Adrenal gland (tissue), 5 donors: ENCODE measurements at regions not wholly inside any gene's neighbourhood (a gene's known extent, or its start where the extent isn't known, plus 50 kb on each side); places are given as distances from the start of the nearest gene placed in this dataset.

ENCODE experiments used
- POLR2A ChIP-seq, 2 donors: fragments of 450-650 bp; IDR thresholded peaks; one replicate each; pipeline ENCODE4 v1.6.1; 2017; ENCODE audit warnings: antibody characterized with exemption in 2 of 2, mild to moderate bottlenecking in 2 of 2, moderate library complexity in 1 of 2
- TF ChIP-seq, protein P1 (sequence below), 6 experiments: fragments of 450-650 bp in 4 of 6; fragments of 200-600 bp in 2 of 6; sonication (generic) in 1 of 6; IDR thresholded peaks; 1 replicate in 5 of 6; 2 replicates in 1 of 6; pipeline versions ENCODE4 v1.5.1 to v1.8.0; 2016 to 2021; ENCODE audit warnings: antibody characterized with exemption in 6 of 6, mild to moderate bottlenecking in 2 of 6, moderate library complexity in 1 of 6
- donor health status: DM: no; HTN: no; CAD: no.

DNA sequence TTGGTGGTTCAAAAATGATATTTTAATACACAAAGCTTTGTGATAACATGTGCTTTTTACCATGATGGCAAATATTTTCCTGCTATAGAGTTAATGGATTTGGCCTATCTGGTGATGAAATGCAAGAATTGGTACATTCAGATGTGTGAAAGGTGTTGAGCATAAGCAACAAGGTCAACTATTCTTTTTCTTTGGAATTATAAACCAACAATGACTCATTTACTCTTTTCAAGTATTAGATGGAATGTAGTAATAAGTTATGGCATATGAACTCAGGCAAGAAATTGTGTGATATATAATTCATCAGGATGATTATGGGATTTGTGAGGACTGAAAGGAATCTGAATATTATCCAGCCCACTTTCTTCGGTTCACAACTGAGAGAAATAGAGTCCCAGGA lies 471.4 kb downstream of the ETNK1 start:
- TF ChIP-seq, protein P1, sequence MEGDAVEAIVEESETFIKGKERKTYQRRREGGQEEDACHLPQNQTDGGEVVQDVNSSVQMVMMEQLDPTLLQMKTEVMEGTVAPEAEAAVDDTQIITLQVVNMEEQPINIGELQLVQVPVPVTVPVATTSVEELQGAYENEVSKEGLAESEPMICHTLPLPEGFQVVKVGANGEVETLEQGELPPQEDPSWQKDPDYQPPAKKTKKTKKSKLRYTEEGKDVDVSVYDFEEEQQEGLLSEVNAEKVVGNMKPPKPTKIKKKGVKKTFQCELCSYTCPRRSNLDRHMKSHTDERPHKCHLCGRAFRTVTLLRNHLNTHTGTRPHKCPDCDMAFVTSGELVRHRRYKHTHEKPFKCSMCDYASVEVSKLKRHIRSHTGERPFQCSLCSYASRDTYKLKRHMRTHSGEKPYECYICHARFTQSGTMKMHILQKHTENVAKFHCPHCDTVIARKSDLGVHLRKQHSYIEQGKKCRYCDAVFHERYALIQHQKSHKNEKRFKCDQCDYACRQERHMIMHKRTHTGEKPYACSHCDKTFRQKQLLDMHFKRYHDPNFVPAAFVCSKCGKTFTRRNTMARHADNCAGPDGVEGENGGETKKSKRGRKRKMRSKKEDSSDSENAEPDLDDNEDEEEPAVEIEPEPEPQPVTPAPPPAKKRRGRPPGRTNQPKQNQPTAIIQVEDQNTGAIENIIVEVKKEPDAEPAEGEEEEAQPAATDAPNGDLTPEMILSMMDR (IDR thresholded peaks at IDR 0.05), result no peak
- no peak for TF ChIP-seq POLR2A (IDR thresholded peaks at IDR 0.05)
